Right lobe of liver (tissue), 6 donors: ENCODE measurements at regions not wholly inside any gene's neighbourhood (a gene's known extent, or its start where the extent isn't known, plus 50 kb on each side); places are given as distances from the start of the nearest gene placed in this dataset.

Source experiments
- ATAC-seq, 4 donors: fragments of 200-7000 bp; cut with Tn5 transposase; one replicate each; pipeline ENCODE4 v1.9.1; 2020; ENCODE audit warnings: mild to moderate bottlenecking in 4 of 4, moderate library complexity in 4 of 4
- DNase-seq, 3 donors: peaks; one replicate each; pipeline ENCODE4 v3.0.0-alpha.2; 2020
- H3K27ac ChIP-seq, 3 donors: fragments of 200-600 bp; one replicate each; pipeline ENCODE4 v1.8.0; 2022
- H3K27me3 ChIP-seq, 2 donors: fragments of 200-600 bp; one replicate each; pipeline ENCODE4 v1.8.0; 2022
- H3K36me3 ChIP-seq, 4 donors: fragments of 200-600 bp; sonication (generic) in 1 of 4; one replicate each; pipeline versions ENCODE4 v1.5.1 to v1.8.0; 2017 to 2022; ENCODE audit warnings: control low read depth in 1 of 4
- H3K4me1 ChIP-seq, 4 donors: fragments of 200-600 bp; sonication (generic) in 1 of 4; one replicate each; pipeline versions ENCODE4 v1.5.1 to v1.8.0; 2017 to 2022; ENCODE audit warnings: control low read depth in 1 of 4
- H3K4me3 ChIP-seq, 3 donors: fragments of 200-600 bp; one replicate each; pipeline ENCODE4 v1.8.0; 2022
- H3K9me3 ChIP-seq, 4 donors: fragments of 200-600 bp; sonication (generic) in 1 of 4; one replicate each; pipeline versions ENCODE4 v1.5.1 to v1.8.0; 2017 to 2022; ENCODE audit warnings: control low read depth in 1 of 4
- CTCF ChIP-seq, 4 donors: fragments of 200-600 bp in 3 of 4; fragments of 450-650 bp in 1 of 4; IDR thresholded peaks; one replicate each; pipeline versions ENCODE4 v1.5.1 to v1.8.0; 2016 to 2022; ENCODE audit warnings: antibody characterized with exemption in 4 of 4, mild to moderate bottlenecking in 2 of 4
- POLR2A ChIP-seq: fragments of 450-650 bp; IDR thresholded peaks from one replicate; pipeline ENCODE4 v1.6.1; 2017; ENCODE audit warnings: antibody characterized with exemption, mild to moderate bottlenecking
- WGBS: methylation state at CpG from one replicate; pipeline ENCODE4 v1.1.6; 2018; ENCODE audit warnings: low coverage, low lambda C conversion rate; ENCODE audit not compliant: insufficient coverage; ENCODE audit errors: missing lambda C conversion rate; 5-methylcytosine and 5-hydroxymethylcytosine counted together
- intact Hi-C, 2 donors: fragments of 100-400 bp; cut with DNase I; formaldehyde crosslinking; loops; one replicate each; pipeline versions ENCODE4 v1.11.2 to v1.14.1; 2022
- donor health status: DM: no; HTN: yes; CAD: no.
- donor health status: DM: no; HTN: no; CAD: no.
- donor health status: DM: no; HTN: no; CAD: no.
- donor health status: DM: no; HTN: yes; CAD: no.
- donor health status: DM: no; HTN: yes; CAD: no.

DNA sequence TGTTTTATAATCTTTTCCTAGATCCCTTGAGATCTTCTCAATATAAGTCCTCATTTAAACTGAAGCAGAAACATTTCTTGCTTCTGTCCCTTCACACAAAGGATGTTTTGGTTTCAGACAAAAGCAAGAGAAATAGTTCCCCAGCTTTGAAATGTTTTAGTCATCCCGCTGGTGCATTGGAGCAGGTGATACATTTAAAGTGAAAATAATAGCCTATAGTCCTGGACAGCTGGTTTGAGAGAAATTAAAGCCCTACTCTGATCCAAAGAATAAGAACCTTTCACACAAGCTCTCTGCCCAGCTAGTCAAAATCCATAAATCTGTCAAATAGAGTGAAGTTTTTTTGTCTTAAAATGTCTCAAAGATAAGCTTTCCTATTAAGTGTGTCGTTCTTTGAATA lies 79.4 kb downstream of the LUZP4 start:
- Histone ChIP-seq H3K27me3 (no peaks in the 10 kb centered on the region), H3K4me1 (no peaks in the 10 kb centered on the region), H3K4me3 (no peak overlapping the region), H3K9me3 (no peaks in the 10 kb centered on the region), H3K27ac (no peak overlapping the region), H3K36me3 (no peaks in the 10 kb centered on the region)
- intact Hi-C loops, result no loop called here
- DNase-seq (no peak), ATAC-seq (no peak)
- TF ChIP-seq CTCF (IDR thresholded peaks at IDR 0.05), result no peak
- TF ChIP-seq POLR2A, result no peak
- WGBS, result 42% methylated on average over 2 of the region's 2 CpGs

DNA sequence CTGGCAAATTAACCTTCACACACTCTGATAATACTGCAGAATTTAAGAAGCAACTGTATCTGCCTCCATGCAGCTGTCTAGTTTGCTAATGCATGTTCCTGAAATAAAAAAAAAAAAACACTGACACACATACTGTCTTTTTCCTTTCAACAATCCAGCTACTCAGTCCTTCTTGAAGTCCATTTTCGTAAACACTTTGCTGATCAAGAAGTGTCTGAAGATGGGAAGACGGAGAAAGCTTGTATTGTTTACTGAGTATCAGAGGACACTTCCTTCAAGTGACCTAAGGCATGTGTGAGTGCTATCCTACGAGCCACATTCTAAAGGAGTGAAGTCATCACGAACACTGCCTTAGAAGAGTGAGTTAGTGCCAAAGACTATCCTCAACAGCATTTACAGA lies 82.6 kb downstream of the LUZP4 start:
- H3K9me3 ChIP-seq, result no peaks in the 10 kb centered on the region
- no peak for TF ChIP-seq CTCF (IDR thresholded peaks at IDR 0.05)
- no peak for TF ChIP-seq POLR2A
- H3K4me3 ChIP-seq, result no peak overlapping the region
- no peak for DNase-seq
- peak in 3 of 4 donors; percentile 53 to 83 (median 61) for ATAC-seq
- no peak overlapping the region for H3K27ac ChIP-seq
- 30% methylated on average over 4 of the region's 4 CpGs for WGBS
- H3K4me1 ChIP-seq, result no peaks in the 10 kb centered on the region
- intact Hi-C loops, result no loop called here
- H3K27me3 ChIP-seq, result no peaks in the 10 kb centered on the region
- H3K36me3 ChIP-seq, result no peaks in the 10 kb centered on the region

GRCh38 chrX:115373308-115373707 lies 83.8 kb downstream of the LUZP4 start:
- whole genome bisulfite sequencing, result 89% methylated on average over 1 of the region's 5 CpGs
- DNase-seq (no peak), ATAC-seq (no peak)
- Histone ChIP-seq H3K4me3 (no peak overlapping the region), H3K36me3 (no peaks in the 10 kb centered on the region), H3K4me1 (no peaks in the 10 kb centered on the region), H3K27me3 (no peaks in the 10 kb centered on the region), H3K27ac (no peak overlapping the region), H3K9me3 (no peaks in the 10 kb centered on the region)
- intact Hi-C loops, result no loop called here
- TF ChIP-seq POLR2A (no peak), CTCF (IDR thresholded peaks at IDR 0.05) (no peak)

- Histone ChIP-seq H3K4me1 (no peaks in the 10 kb centered on the region), H3K4me3 (no peak overlapping the region), H3K9me3 (no peaks in the 10 kb centered on the region), H3K27ac (no peak overlapping the region), H3K36me3 (no peaks in the 10 kb centered on the region), H3K27me3 (no peaks in the 10 kb centered on the region)
- TF ChIP-seq POLR2A, result no peak
- peak in 2 of 4 donors; percentile 5 to 10 for TF ChIP-seq CTCF (IDR thresholded peaks at IDR 0.05)
- intact Hi-C loops, result no loop called here
- no peak for DNase-seq
- peak in 2 of 4 donors; percentile 22 to 59 for ATAC-seq
- WGBS, result 83% methylated on average over 1 of the region's 1 CpG
Observed at GRCh38 chrX:115378471-115378870, 89.0 kb downstream of the LUZP4 start.

- no peak overlapping the region for H3K4me3 ChIP-seq
- H3K27ac ChIP-seq, result no peak overlapping the region
- ATAC-seq (no peak), DNase-seq (no peak)
- no peak for TF ChIP-seq CTCF (IDR thresholded peaks at IDR 0.05)
- TF ChIP-seq POLR2A, result no peak
- no peaks in the 10 kb centered on the region for H3K36me3 ChIP-seq
- intact Hi-C loops, result no loop called here
- no peaks in the 10 kb centered on the region for H3K9me3 ChIP-seq
- 74% methylated on average over 2 of the region's 2 CpGs for WGBS
- H3K27me3 ChIP-seq, result peaks cover 0 to 4% of the 10 kb centered on the region in 2 donors
- H3K4me1 ChIP-seq, result peaks cover 0 to 2% (median 0%) of the 10 kb centered on the region in 4 donors
Observed at GRCh38 chrX:115387327-115387726, 97.8 kb downstream of the LUZP4 start.
